Endothelial cell of umbilical vein (primary cell): ENCODE measurements at regions not wholly inside any gene's neighbourhood (a gene's known extent, or its start where the extent isn't known, plus 50 kb on each side); places are given as distances from the start of the nearest gene placed in this dataset.

Source experiments
- BruUV-seq: library from RNA; stranded (reverse); fragments of 400-500 nt; replicated peaks from 2 replicates; lab custom pipeline; 2021; lab: Mats Ljungman, UMichigan
- CTCF ChIA-PET: fragments of 300-600, 350-600 bp; sonication (Branson Sonifier 250); formaldehyde crosslinking; loops from one replicate; lab custom pipeline; 2021; ENCODE audit warnings: antibody characterized with exemption, inconsistent platforms; lab: Charles Lee
- POLR2A ChIA-PET: fragments of 300-600, 350-600 bp; sonication (Branson Sonifier 250); formaldehyde crosslinking; loops from one replicate; lab custom pipeline; 2021; ENCODE audit warnings: antibody characterized with exemption, inconsistent platforms; lab: Charles Lee
- DNase-seq: peaks from one replicate; pipeline ENCODE4 v3.0.0-alpha.2; 2011; ENCODE audit warnings: low read depth, low spot score
- FAIRE-seq: peaks from 2 replicates; lab custom pipeline; 2011; peaks lifted over from hg19 to GRCh38; lab: Jason Lieb, UNC
- H2AFZ ChIP-seq: 2 replicates; pipeline ENCODE4 v1.6.0; 2012; ENCODE audit warnings: low read depth, low read length, control low read depth, inconsistent platforms
- H3K27ac ChIP-seq: 2 replicates; pipeline ENCODE4 v1.5.1; 2011; ENCODE audit warnings: low read depth, mild to moderate bottlenecking, control low read depth, low read length, moderate library complexity; ENCODE audit not compliant: insufficient read depth
- H3K27me3 ChIP-seq, 2 experiments: 2 replicates each; pipeline versions ENCODE4 v1.6.0 to v1.6.1; 2011; ENCODE audit warnings: low read length in 2 of 2, mixed read lengths in 1 of 2; ENCODE audit not compliant: control insufficient read depth in 2 of 2, insufficient read depth in 2 of 2
- H3K36me3 ChIP-seq, 2 experiments: 2 replicates in 1 of 2; 3 replicates in 1 of 2; pipeline ENCODE4 v1.5.1; 2011; ENCODE audit warnings: low read length in 2 of 2, mild to moderate bottlenecking in 1 of 2, moderate library complexity in 1 of 2; ENCODE audit not compliant: control insufficient read depth in 2 of 2, insufficient read depth in 2 of 2; ENCODE audit errors: extremely low read depth in 1 of 2
- H3K4me1 ChIP-seq: 3 replicates; pipeline ENCODE4 v1.5.1; 2011; ENCODE audit warnings: mild to moderate bottlenecking, low read length; ENCODE audit not compliant: control insufficient read depth, insufficient read depth; ENCODE audit errors: extremely low read depth
- H3K4me2 ChIP-seq: 2 replicates; pipeline ENCODE4 v1.6.1; 2011; ENCODE audit warnings: low read length, control low read depth, mixed read lengths; ENCODE audit not compliant: insufficient read depth
- H3K4me3 ChIP-seq, 3 experiments: fragments of 200-600 bp in 1 of 3; sonication (generic), shearing (Covaris generic) in 1 of 3; replicated peaks in 1 of 3; 2 replicates each; pipeline ENCODE4 v1.5.1; 2011 to 2016; ENCODE audit warnings: control low read depth in 3 of 3, low read length in 3 of 3, mild to moderate bottlenecking in 2 of 3, inconsistent platforms in 1 of 3, low read depth in 1 of 3, moderate library complexity in 1 of 3; ENCODE audit not compliant: insufficient read depth in 1 of 3
- H3K79me2 ChIP-seq: 2 replicates; pipeline ENCODE4 v1.6.0; 2012; ENCODE audit warnings: low read length, inconsistent platforms; ENCODE audit not compliant: control insufficient read depth, insufficient read depth
- H3K9ac ChIP-seq: replicated peaks from 2 replicates; pipeline ENCODE3; 2011; ENCODE audit warnings: low read length, control low read depth; ENCODE audit not compliant: insufficient read depth; ENCODE audit errors: extremely low read depth
- H3K9me1 ChIP-seq: replicated peaks from 3 replicates; pipeline ENCODE4 v1.6.0; 2011; ENCODE audit warnings: mild to moderate bottlenecking, low read length; ENCODE audit not compliant: control insufficient read depth, insufficient read depth; ENCODE audit errors: extremely low read depth
- H3K9me3 ChIP-seq: replicated peaks from 2 replicates; pipeline ENCODE4 v1.5.1; 2012; ENCODE audit warnings: low read length, inconsistent platforms; ENCODE audit not compliant: control insufficient read depth, insufficient read depth
- H4K20me1 ChIP-seq: replicated peaks from 2 replicates; pipeline ENCODE3; 2011; ENCODE audit warnings: mild to moderate bottlenecking, low read length; ENCODE audit not compliant: control insufficient read depth, insufficient read depth; ENCODE audit errors: extremely low read depth
- EZH2 ChIP-seq: IDR thresholded peaks from 2 replicates; pipeline ENCODE4 v1.6.1; 2012; ENCODE audit warnings: borderline replicate concordance, low read depth, mild to moderate bottlenecking, moderate library complexity, low read length, inconsistent platforms; ENCODE audit not compliant: severe bottlenecking
- FOS ChIP-seq: IDR thresholded peaks from 2 replicates; pipeline ENCODE4 v1.6.1; 2011; ENCODE audit warnings: mild to moderate bottlenecking, low read length, moderate library complexity, borderline replicate concordance; ENCODE audit not compliant: insufficient read depth
- GATA2 ChIP-seq: IDR thresholded peaks from 2 replicates; pipeline ENCODE4 v1.7.0; 2011; ENCODE audit warnings: low read depth, mild to moderate bottlenecking, moderate library complexity, mixed read lengths, low read length; ENCODE audit not compliant: insufficient read length, insufficient read depth
- JUN ChIP-seq: IDR thresholded peaks from 2 replicates; pipeline ENCODE4 v1.6.1; 2011; ENCODE audit warnings: borderline replicate concordance, low read depth; ENCODE audit not compliant: insufficient read length, insufficient read depth
- MAX ChIP-seq: IDR thresholded peaks from 2 replicates; pipeline ENCODE4 v1.6.1; 2011; ENCODE audit not compliant: insufficient read depth, insufficient read length
- MYC ChIP-seq: IDR thresholded peaks from one replicate; pipeline ENCODE4 v1.6.1; 2011; ENCODE audit warnings: mild to moderate bottlenecking, low read depth, low read length
- POLR2A ChIP-seq: IDR thresholded peaks from 2 replicates; pipeline ENCODE4 v1.6.1; 2012; ENCODE audit warnings: low read depth, mild to moderate bottlenecking, control low read depth, low read length
- POLR2AphosphoS5 ChIP-seq: IDR thresholded peaks from 2 replicates; pipeline ENCODE4 v1.6.1; 2012; ENCODE audit warnings: low read depth, mild to moderate bottlenecking, control low read depth, low read length, moderate library complexity; ENCODE audit not compliant: insufficient read depth
- dilution Hi-C: fragments of 300-500 bp; cut with MboI; formaldehyde crosslinking; loops from one replicate; pipeline ENCODE4 v1.15.0; 2019; ENCODE audit warnings: low sequenced_read_pairs; ENCODE audit not compliant: extremely low pct_ligation_motif_present
- intact Hi-C: fragments of 100-400 bp; cut with micrococcal nuclease; formaldehyde crosslinking; loops from one replicate; pipeline ENCODE4 v1.10.0; 2022
- TF ChIP-seq, protein P1 (sequence below), 2 donors: IDR thresholded peaks; 1 replicate in 1 of 2; 2 replicates in 1 of 2; pipeline ENCODE4 v1.5.1; 2011; ENCODE audit warnings: low read length in 2 of 2, mild to moderate bottlenecking in 2 of 2, moderate library complexity in 2 of 2, control low read depth in 1 of 2, inconsistent platforms in 1 of 2, low read depth in 1 of 2; ENCODE audit not compliant: insufficient read depth in 1 of 2; ENCODE audit errors: extremely low read depth in 1 of 2

DNA sequence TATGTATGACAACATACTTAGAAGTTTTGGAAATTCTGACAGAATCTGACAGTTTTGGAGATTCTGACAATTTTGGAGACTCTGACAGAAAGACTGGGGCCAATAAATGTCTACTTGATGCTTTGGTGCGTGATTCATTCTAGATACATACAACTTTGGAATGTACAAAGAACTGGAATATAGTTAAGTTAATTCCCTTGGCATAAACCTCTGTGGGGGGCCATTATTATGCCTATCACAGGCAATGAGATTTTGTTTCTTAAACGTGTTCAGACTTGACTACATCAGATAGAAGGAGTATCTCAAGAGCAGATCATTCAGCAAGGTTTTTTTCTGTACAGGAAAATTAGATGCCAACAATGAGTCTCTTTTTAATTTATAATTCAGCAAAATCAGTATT lies 617.6 kb upstream of the ZNF717 start:
- dilution Hi-C loops: no loop called here
- no peaks in the 10 kb centered on the region for H3K79me2 ChIP-seq
- no TSS peak for BruUV-seq
- DNase-seq: no peak
- no peaks in the 10 kb centered on the region for H4K20me1 ChIP-seq
- H3K4me3 ChIP-seq: no peak overlapping the region
- H3K27ac ChIP-seq: no peak overlapping the region
- no peaks in the 10 kb centered on the region for H3K9me1 ChIP-seq
- intact Hi-C loops: no loop called here
- H3K4me1 ChIP-seq: no peaks in the 10 kb centered on the region
- no peak for FAIRE-seq
- POLR2A ChIA-PET: no interaction called here
- CTCF ChIA-PET: no interaction called here
- TF ChIP-seq JUN (no peak), EZH2 (no peak), FOS (no peak), POLR2A (no peak), GATA2 (no peak), POLR2AphosphoS5 (no peak), MAX (no peak), MYC (no peak)
- TF ChIP-seq, protein P1, sequence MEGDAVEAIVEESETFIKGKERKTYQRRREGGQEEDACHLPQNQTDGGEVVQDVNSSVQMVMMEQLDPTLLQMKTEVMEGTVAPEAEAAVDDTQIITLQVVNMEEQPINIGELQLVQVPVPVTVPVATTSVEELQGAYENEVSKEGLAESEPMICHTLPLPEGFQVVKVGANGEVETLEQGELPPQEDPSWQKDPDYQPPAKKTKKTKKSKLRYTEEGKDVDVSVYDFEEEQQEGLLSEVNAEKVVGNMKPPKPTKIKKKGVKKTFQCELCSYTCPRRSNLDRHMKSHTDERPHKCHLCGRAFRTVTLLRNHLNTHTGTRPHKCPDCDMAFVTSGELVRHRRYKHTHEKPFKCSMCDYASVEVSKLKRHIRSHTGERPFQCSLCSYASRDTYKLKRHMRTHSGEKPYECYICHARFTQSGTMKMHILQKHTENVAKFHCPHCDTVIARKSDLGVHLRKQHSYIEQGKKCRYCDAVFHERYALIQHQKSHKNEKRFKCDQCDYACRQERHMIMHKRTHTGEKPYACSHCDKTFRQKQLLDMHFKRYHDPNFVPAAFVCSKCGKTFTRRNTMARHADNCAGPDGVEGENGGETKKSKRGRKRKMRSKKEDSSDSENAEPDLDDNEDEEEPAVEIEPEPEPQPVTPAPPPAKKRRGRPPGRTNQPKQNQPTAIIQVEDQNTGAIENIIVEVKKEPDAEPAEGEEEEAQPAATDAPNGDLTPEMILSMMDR (IDR thresholded peaks at IDR 0.05; ENCODE audit: extremely low read depth in 1 of 2, insufficient read depth in 1 of 2, low read depth in 1 of 2, low read length in 2 of 2): no peak
- H3K9me3 ChIP-seq: peaks cover 2% of the 10 kb centered on the region
- no peak overlapping the region for H3K9ac ChIP-seq
- no peaks in the 10 kb centered on the region for H3K27me3 ChIP-seq
- H2AFZ ChIP-seq: no peak overlapping the region
- no peak overlapping the region for H3K4me2 ChIP-seq
- no peaks in the 10 kb centered on the region for H3K36me3 ChIP-seq
